Stomach (tissue), 8 donors: ENCODE measurements at regions not wholly inside any gene's neighbourhood (a gene's known extent, or its start where the extent isn't known, plus 50 kb on each side); places are given as distances from the start of the nearest gene placed in this dataset.

Experiments used
- DNase-seq, 2 donors: peaks; one replicate each; pipeline versions ENCODE4 v3.0.0 to v3.0.0-alpha.2; 2013 to 2019
- H3K27ac ChIP-seq, 5 donors: fragments of 200-600 bp in 4 of 5; sonication (generic) in 4 of 5; one replicate each; pipeline ENCODE4 v1.5.1; 2013 to 2019; ENCODE audit warnings: mild to moderate bottlenecking in 1 of 5, moderate library complexity in 1 of 5
- H3K27me3 ChIP-seq, 3 donors: fragments of 200-600 bp; sonication (generic); one replicate each; pipeline ENCODE4 v1.5.1; 2017 to 2019; ENCODE audit warnings: mixed run types in 1 of 3
- H3K36me3 ChIP-seq, 4 donors: fragments of 200-600 bp; sonication (generic); 1 replicate in 3 of 4; 2 replicates in 1 of 4; pipeline ENCODE4 v1.5.1; 2016 to 2019
- H3K4me1 ChIP-seq, 4 donors: fragments of 200-600 bp; sonication (generic); one replicate each; pipeline ENCODE4 v1.5.1; 2016 to 2019
- H3K4me3 ChIP-seq, 4 donors: fragments of 200-600 bp; sonication (generic) in 3 of 4; one replicate each; pipeline ENCODE4 v1.5.1; 2016 to 2019; ENCODE audit warnings: mild to moderate bottlenecking in 1 of 4
- H3K9me3 ChIP-seq, 4 donors: fragments of 200-600 bp; sonication (generic); one replicate each; pipeline ENCODE4 v1.5.1; 2016 to 2019
- CTCF ChIP-seq, 7 experiments: fragments of 450-650 bp in 4 of 7; fragments of 200-600 bp in 3 of 7; sonication (generic) in 3 of 7; IDR thresholded peaks; one replicate each; pipeline ENCODE4 v1.5.1; 2016 to 2019; ENCODE audit warnings: antibody characterized with exemption in 7 of 7, control low read depth in 2 of 7, mild to moderate bottlenecking in 1 of 7
- EP300 ChIP-seq: sonication (generic); formaldehyde crosslinking; IDR thresholded peaks from one replicate; pipeline ENCODE4 v1.6.1; 2017; ENCODE audit warnings: antibody characterized with exemption
- POLR2A ChIP-seq, 4 donors: fragments of 450-650 bp; IDR thresholded peaks; one replicate each; pipeline ENCODE4 v1.6.1; 2016; ENCODE audit warnings: antibody characterized with exemption in 4 of 4, control low read depth in 2 of 4, mild to moderate bottlenecking in 1 of 4, moderate library complexity in 1 of 4
- POLR2AphosphoS5 ChIP-seq, 3 donors: sonication (generic); formaldehyde crosslinking; IDR thresholded peaks; one replicate each; pipeline ENCODE4 v1.6.1; 2016; ENCODE audit warnings: antibody characterized with exemption in 3 of 3
- WGBS, 5 donors: extraction: QIAGEN DNeasy Blood & Tissue Kit in 3 of 5; methylation state at CpG; one replicate each; pipeline versions ENCODE4 v1.1.5 to v1.1.7; 2013 to 2018; 5-methylcytosine and 5-hydroxymethylcytosine counted together
- intact Hi-C: fragments of 100-400 bp; cut with DNase I; formaldehyde crosslinking; loops from one replicate; pipeline ENCODE4 v1.15.1; 2023; ENCODE audit warnings: low total_unique reads
- donor health status: healthy with polysubstance abuse.
- donor health status: Bipolar disorder and iron deficiency.
- donor health status: healthy.

GRCh38 chr2:106736221-106736620, 149.7 kb downstream of the ST6GAL2 start:
- Histone ChIP-seq H3K27ac (no peak overlapping the region), H3K36me3 (no peaks in the 10 kb centered on the region), H3K4me1 (no peaks in the 10 kb centered on the region), H3K27me3 (no peaks in the 10 kb centered on the region), H3K4me3 (no peak overlapping the region), H3K9me3 (peaks cover 0 to 6% (median 3%) of the 10 kb centered on the region in 4 donors)
- intact Hi-C loops, result no loop called here
- TF ChIP-seq POLR2AphosphoS5 (IDR thresholded peaks at IDR 0.05) (no peak), CTCF (IDR thresholded peaks at IDR 0.05) (no peak), EP300 (no peak), POLR2A (IDR thresholded peaks at IDR 0.05) (no peak)
- WGBS, 5 donors, result 73 to 92% (median 87%) methylated on average over 2 of the region's 2 CpGs
- DNase-seq, result no peak

GRCh38 chr2:106745468-106745867, 140.5 kb downstream of the ST6GAL2 start:
- H3K27ac ChIP-seq, result no peak overlapping the region
- peak in 1 of 2 donors; percentile 41 for DNase-seq
- no peaks in the 10 kb centered on the region for H3K36me3 ChIP-seq
- intact Hi-C loops, result no loop called here
- WGBS, 5 donors, result 36 to 59% (median 46%) methylated on average over 5 of the region's 5 CpGs
- peaks cover 0 to 10% (median 4%) of the 10 kb centered on the region in 4 donors for H3K9me3 ChIP-seq
- TF ChIP-seq POLR2AphosphoS5 (IDR thresholded peaks at IDR 0.05) (no peak), POLR2A (IDR thresholded peaks at IDR 0.05) (no peak), CTCF (IDR thresholded peaks at IDR 0.05) (no peak), EP300 (no peak)
- no peak overlapping the region for H3K4me3 ChIP-seq
- H3K4me1 ChIP-seq, result no peaks in the 10 kb centered on the region
- no peaks in the 10 kb centered on the region for H3K27me3 ChIP-seq

GRCh38 chr2:106749823-106750222, 136.1 kb downstream of the ST6GAL2 start:
- TF ChIP-seq CTCF (IDR thresholded peaks at IDR 0.05) (no peak), POLR2AphosphoS5 (IDR thresholded peaks at IDR 0.05) (no peak), EP300 (no peak), POLR2A (IDR thresholded peaks at IDR 0.05) (no peak)
- H3K36me3 ChIP-seq, result no peaks in the 10 kb centered on the region
- intact Hi-C loops, result no loop called here
- WGBS, 5 donors, result 54 to 67% (median 61%) methylated on average over 2 of the region's 2 CpGs
- H3K27me3 ChIP-seq, result no peaks in the 10 kb centered on the region
- no peak overlapping the region for H3K4me3 ChIP-seq
- H3K27ac ChIP-seq, result no peak overlapping the region
- no peak for DNase-seq
- H3K9me3 ChIP-seq, result no peaks in the 10 kb centered on the region
- no peaks in the 10 kb centered on the region for H3K4me1 ChIP-seq
